Neural cell (in vitro differentiated cells): ENCODE measurements at regions not wholly inside any gene's neighbourhood (a gene's known extent, or its start where the extent isn't known, plus 50 kb on each side); places are given as distances from the start of the nearest gene placed in this dataset.

ENCODE experiments used
- EZH2 ChIP-seq: fragments of 200-600, 300-800 bp; shearing (Covaris generic), sonication (generic); IDR thresholded peaks from 2 replicates; pipeline ENCODE4 v1.6.1; 2014; ENCODE audit warnings: antibody characterized with exemption, low read length, borderline replicate concordance, mild to moderate bottlenecking; ENCODE audit not compliant: insufficient read depth, poor library complexity, severe bottlenecking
- MXI1 ChIP-seq: fragments of 450-650 bp; conservative IDR thresholded peaks from 2 replicates; pipeline ENCODE4 v1.6.1; 2014; ENCODE audit warnings: antibody characterized with exemption, mild to moderate bottlenecking; ENCODE audit not compliant: poor library complexity, severe bottlenecking
- POLR2AphosphoS5 ChIP-seq: IDR thresholded peaks from 2 replicates; pipeline ENCODE4 v1.6.1; 2012
- RAD21 ChIP-seq: fragments of 450-650 bp; conservative IDR thresholded peaks from 2 replicates; pipeline ENCODE4 v1.6.1; 2014; ENCODE audit warnings: antibody characterized with exemption, mild to moderate bottlenecking, moderate library complexity
- SMC3 ChIP-seq: fragments of 450-650 bp; conservative IDR thresholded peaks from 2 replicates; pipeline ENCODE4 v1.6.1; 2014; ENCODE audit warnings: antibody characterized with exemption, mild to moderate bottlenecking, moderate library complexity; ENCODE audit not compliant: poor library complexity
- TF ChIP-seq, protein P1 (sequence below): fragments of 450-650 bp; IDR thresholded peaks from 2 replicates; pipeline ENCODE4 v1.5.1; 2014; ENCODE audit warnings: antibody characterized with exemption, mild to moderate bottlenecking, moderate library complexity; ENCODE audit not compliant: poor library complexity, severe bottlenecking

- TF ChIP-seq POLR2AphosphoS5 = no peak
- TF ChIP-seq, protein P1, sequence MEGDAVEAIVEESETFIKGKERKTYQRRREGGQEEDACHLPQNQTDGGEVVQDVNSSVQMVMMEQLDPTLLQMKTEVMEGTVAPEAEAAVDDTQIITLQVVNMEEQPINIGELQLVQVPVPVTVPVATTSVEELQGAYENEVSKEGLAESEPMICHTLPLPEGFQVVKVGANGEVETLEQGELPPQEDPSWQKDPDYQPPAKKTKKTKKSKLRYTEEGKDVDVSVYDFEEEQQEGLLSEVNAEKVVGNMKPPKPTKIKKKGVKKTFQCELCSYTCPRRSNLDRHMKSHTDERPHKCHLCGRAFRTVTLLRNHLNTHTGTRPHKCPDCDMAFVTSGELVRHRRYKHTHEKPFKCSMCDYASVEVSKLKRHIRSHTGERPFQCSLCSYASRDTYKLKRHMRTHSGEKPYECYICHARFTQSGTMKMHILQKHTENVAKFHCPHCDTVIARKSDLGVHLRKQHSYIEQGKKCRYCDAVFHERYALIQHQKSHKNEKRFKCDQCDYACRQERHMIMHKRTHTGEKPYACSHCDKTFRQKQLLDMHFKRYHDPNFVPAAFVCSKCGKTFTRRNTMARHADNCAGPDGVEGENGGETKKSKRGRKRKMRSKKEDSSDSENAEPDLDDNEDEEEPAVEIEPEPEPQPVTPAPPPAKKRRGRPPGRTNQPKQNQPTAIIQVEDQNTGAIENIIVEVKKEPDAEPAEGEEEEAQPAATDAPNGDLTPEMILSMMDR = no peak
- TF ChIP-seq MXI1 = no peak
- no peak for TF ChIP-seq RAD21
- TF ChIP-seq EZH2 = no peak
- TF ChIP-seq SMC3 = no peak
Measured at GRCh38 chr3:160105907-160106584, 117.4 kb downstream of the IL12A start.
